ENCODE measurements at regions not wholly inside any gene's neighbourhood (a gene's known extent, or its start where the extent isn't known, plus 50 kb on each side); places are given as distances from the start of the nearest gene placed in this dataset.

GRCh38 chr20:12891643-12892042 is 117.1 kb upstream of the SPTLC3 start:
- no peak for DNase-seq (ENCODE audit: low spot score)

GRCh38 chr20:12893019-12893418 is 115.8 kb upstream of the SPTLC3 start:
- DNase-seq (ENCODE audit: low spot score) = no peak

GRCh38 chr20:12893653-12894052 is 115.1 kb upstream of the SPTLC3 start:
- no peak for DNase-seq (ENCODE audit: low spot score)

DNA sequence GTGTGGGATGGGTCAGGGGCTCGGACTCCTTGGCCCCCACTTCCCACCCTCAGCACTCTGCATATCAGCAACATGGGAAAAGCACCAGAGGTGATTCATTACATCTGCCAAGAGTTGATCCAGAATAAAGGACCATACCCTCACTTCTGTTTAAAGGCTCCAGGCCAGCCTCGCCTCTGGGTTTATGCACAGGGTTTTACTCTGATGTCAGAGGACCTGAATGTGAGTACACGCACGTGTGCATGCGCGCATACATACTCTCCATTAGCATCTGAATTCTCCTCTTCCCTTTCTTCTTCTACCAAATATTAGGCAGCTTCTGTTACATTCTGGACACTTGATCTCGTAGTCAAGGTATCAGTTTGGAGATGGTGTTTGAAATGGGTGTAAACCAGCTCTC is 114.7 kb upstream of the SPTLC3 start:
- no peak for DNase-seq (ENCODE audit: low spot score)

- no peak for DNase-seq (ENCODE audit: low spot score)
Measured at GRCh38 chr20:12896180-12896579, 112.6 kb upstream of the SPTLC3 start.

DNA sequence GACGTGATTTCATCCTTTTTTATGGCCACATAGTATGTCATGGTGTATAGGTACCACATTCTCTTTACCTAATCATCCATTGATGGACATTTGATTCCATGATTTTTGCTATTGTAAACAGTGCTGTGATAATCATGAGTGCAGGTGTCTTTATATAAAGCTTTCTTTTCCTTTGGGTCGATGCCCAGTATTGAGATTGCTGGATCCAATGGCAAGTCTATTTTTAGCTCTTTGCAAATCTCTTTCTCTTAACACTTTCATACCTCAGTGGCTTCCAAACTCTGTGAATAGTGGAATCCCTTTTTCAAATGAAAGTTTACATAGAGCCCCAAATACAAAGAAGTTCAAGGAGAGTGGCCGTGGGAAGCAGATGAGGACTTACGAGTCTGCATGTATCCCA is 105.8 kb upstream of the SPTLC3 start:
- no peak for DNase-seq (ENCODE audit: low spot score)

- DNase-seq (ENCODE audit: low spot score) = no peak
Measured at GRCh38 chr20:12906361-12906760, 102.4 kb upstream of the SPTLC3 start.

GRCh38 chr20:12911372-12911771 is 97.4 kb upstream of the SPTLC3 start:
- no peak for DNase-seq (ENCODE audit: low spot score)

DNA sequence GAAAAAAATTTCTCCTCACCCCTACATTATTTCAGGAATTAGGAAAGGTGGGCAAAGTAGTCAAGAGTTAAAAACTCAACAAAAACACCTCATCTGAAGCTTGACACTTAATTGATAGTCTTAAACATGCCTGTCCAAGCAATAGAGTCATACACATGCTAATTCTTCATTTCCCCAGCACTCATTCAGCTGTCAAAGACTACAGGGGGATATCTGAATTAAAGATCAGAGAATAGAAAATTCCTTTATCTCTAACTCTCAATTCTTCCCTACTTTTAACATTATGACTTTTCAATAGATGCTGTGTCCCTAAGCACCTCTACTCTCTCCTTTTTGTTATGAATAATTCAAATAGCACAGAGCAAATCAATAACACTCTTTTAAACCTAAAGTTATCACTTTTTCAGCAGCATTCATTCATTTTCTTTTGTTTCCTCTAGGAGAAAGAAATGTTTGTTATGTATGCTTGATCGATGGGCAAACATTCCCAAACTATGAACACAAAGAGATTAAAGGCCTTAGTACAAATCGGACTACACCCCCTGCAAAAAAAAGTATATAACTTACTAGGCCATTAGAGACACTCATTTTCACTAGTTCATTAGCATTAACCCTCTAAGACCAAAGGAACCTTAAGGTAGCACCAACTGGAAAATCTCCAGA is 94.9 kb upstream of the SPTLC3 start:
- DNase-seq (ENCODE audit: low spot score) = no peak

DNA sequence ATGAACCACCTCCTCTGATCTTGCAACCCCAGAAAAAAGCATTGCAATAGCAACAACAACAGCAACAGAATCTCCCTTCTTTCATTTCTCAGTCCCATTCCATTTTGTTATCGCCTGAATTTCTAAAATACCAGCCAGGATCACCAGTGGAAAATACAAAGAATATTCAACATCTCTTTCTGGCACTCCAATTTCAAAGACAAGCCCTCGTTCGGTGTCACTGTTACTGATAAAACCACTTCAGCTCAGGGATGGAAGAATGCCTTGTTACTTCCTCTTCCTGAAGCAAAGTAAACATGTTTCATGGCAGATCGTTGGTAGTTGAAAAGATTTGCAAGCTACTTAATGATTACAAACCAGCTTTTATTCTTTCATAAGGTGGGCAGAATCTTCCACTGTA is 94.0 kb upstream of the SPTLC3 start:
- no peak for DNase-seq (ENCODE audit: low spot score)

DNA sequence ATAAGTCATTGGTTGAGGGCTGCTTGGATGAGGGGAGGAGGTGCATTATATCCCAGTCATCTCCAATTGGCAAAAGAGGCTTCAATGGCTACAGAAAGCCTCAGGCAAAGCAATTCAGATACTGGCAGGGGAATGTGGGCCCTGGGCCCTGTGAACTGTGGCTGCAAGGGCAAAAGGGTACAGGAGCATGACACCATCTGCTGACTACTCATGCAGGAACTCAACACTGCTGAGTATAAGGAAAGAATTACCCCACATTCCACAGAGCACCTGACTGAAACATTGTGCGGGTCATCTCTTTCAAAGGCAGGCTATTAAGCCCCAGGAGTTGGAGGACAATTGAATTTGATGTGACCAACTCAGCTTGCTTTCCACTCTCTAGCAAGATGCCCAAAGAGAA is 92.1 kb upstream of the SPTLC3 start:
- no peak for DNase-seq (ENCODE audit: low spot score)

- no peak for DNase-seq (ENCODE audit: low spot score)
Measured at GRCh38 chr20:12924126-12924525, 84.6 kb upstream of the SPTLC3 start.

GRCh38 chr20:12925210-12925755 is 83.5 kb upstream of the SPTLC3 start:
- DNase-seq (ENCODE audit: low spot score) = peak; percentile 79

DNA sequence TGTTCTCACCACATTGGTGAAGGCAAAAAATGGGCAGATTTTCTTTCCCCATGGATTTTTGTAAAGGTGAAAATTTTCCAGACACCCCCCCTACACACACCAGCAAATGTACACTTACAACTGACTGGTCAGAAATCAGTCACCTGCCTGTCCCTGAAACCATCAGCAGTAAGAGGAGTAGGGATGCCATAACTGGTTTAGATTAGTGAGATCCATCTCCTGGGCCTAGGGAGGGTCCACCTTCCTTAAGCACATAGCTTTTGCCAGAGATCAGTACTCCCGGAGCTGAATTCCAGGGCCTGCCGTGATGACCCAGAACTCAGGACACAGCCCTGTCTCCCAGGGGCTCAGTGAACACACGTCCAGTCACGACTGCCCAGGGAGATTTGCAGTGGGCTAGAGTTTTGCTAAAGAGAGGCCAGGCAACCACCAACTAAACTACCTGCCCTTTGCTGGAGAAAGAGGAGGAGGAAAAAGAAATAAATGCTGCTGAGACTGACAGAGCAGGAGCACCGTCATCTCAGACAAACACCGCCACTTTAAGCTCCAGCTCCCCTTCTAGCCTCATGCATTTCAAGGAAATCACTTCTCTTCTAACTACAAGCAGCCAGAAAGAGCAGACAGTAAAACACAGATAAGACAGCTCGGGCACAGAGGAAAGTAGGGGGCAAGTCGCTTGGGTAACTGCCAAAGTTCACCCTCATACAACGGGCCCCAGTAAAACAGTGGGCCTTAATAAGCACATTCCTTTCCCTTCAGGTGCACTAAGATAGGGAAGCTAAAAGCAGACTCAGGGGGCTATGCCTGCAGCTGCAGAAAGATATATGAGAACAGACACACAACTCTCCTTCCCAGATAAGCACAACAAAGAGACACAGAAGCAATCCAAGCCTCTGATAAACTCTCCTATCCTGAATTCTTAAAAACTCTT is 82.6 kb upstream of the SPTLC3 start:
- no peak for DNase-seq (ENCODE audit: low spot score)

DNA sequence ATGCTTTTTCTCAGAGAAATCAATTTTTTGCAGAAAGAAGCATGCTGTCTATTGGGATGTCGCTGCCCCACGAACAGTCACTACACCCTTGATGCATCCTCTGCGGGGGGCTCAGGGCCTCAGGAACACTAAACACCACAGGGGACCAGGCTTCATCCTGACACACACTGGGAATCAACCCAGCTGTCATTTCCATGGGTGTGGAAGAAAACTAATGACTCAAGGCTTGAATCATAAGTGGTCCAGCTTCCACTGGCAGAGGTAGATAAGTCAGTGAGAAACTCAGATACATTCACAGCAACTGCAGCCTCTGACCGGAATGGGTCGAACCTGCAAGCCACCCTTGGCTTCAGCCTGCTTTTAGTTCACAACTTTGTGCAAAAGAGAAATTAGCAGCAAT is 81.3 kb upstream of the SPTLC3 start:
- DNase-seq (ENCODE audit: low spot score) = no peak

- no peak for DNase-seq (ENCODE audit: low spot score)
Measured at GRCh38 chr20:12928358-12928754, 80.4 kb upstream of the SPTLC3 start.

DNA sequence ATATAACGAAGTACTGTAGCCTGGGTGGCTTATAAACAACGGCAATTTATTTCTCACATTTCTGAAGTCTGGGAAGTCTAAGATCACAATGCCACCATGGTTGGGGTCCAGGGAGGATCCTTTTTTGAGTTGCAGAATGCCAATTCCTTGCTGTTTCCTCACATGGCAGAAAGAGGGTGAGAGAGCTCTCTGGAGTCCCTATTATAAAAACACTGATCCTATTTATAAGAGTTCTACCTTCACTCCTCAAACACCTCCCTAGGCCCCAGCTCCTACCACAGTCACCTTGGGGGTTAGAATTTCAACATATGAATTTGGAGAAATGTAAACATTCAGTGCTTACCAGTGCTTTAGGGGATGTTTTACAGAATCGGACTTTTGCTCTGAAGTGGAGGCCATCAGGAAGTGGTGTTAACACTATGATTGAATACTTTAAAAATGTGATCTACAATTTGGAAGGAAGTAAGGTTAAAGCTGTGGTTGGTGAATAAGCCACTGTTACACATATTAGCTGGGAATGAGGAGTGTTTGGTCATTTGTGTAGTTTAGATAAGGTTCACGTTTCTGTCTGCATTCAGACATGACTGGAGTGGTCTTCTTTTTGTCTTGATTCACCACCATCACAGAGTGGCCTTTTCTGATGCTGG is 79.9 kb upstream of the SPTLC3 start:
- DNase-seq (ENCODE audit: low spot score) = no peak

GRCh38 chr20:12936020-12936419 is 72.8 kb upstream of the SPTLC3 start:
- DNase-seq (ENCODE audit: low spot score) = no peak

- DNase-seq (ENCODE audit: low spot score) = no peak
Measured at GRCh38 chr20:12936524-12936923, 72.2 kb upstream of the SPTLC3 start.

DNA sequence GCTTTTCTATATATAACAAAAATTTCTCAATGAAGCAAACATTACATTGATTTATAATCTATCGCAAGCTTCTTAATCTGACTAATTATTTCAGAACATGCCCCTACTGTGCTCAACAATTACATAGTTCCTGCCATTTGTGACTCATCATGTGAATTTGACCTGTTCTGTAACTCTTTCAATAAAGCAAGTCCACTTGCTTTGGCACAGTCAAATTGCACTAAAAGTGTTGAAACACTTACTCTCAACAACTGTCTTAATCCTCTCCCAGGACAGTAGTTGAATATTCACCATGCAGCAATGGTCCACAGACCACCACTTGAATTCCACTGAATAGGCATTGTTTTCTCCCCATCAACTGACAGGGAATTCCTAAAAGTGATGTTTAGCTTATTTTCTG is 67.7 kb upstream of the SPTLC3 start:
- DNase-seq (ENCODE audit: low spot score) = no peak

DNA sequence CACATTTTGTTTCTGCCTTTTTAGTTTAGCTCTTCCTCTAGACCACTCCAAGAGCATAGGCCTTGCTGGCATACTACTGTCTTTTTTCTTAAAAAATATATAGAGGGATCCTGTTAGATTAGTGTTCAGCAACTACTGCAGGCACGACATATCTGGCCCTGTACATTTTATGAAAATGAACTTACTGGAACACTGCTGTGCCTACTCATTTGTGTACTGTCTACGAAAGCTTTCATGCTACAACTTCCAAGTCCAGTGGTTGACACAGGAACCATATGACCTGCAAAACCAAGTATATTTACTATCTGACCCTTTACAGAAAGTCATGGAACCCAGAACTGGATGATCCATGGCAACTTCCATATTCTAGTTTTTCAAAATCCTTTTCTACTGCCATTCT is 66.6 kb upstream of the SPTLC3 start:
- DNase-seq (ENCODE audit: low spot score) = no peak

DNA sequence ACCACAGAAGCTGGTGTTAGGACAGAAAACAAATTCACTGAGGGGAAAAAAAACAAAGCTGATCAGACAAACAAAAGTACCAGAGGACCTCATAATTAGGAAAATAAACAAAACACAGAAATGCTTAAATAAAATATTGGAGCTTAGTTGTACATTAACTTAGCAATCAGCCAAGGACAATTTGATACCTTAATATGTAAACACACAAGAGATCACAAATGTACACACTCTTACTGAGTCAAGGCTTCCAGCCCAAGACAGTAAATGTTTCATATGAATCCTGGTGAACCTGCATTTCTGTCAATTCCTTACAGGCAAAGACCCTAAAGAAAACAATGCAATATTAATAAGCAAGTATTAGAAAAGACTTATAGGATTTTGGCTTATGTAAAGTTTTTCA is 62.0 kb upstream of the SPTLC3 start:
- no peak for DNase-seq (ENCODE audit: low spot score)

DNA sequence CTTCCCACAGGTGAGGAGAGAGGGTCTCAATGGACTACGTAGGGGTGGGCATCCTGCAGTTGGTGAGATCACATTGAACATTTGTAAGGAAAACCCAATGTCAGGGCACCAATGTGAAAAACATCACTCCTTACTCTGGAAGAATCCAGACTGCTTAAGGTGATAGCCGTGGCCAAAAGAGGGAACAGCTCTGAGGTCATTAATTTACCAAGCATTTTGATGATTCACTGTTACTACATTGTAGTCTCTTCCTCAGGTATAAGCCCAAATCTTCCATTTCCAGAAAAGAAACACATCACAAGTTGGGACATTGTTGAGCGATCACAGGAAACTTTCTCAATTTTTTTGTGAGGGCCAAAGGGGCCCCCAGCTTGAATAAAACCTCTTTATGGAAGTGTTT is 61.1 kb upstream of the SPTLC3 start:
- DNase-seq (ENCODE audit: low spot score) = no peak
